GM19351 (cell line): ENCODE measurements at regions not wholly inside any gene's neighbourhood (a gene's known extent, or its start where the extent isn't known, plus 50 kb on each side); places are given as distances from the start of the nearest gene placed in this dataset.

Source experiments
- ATAC-seq: cut with Tn5 transposase; IDR thresholded peaks from one replicate; pipeline ENCODE4 v1.9.1; 2021; ENCODE audit warnings: mild to moderate bottlenecking, moderate library complexity; ENCODE audit not compliant: unreplicated experiment

- no peak for ATAC-seq
Observed at GRCh38 chr15:47266566-47266965, 450.7 kb upstream of the SEMA6D start.

- ATAC-seq, result no peak
Observed at GRCh38 chr15:47273864-47274263, 443.4 kb upstream of the SEMA6D start.

GRCh38 chr15:47283246-47283645, 434.1 kb upstream of the SEMA6D start:
- ATAC-seq, result no peak

- ATAC-seq, result no peak
Observed at GRCh38 chr15:47288794-47289193, 428.5 kb upstream of the SEMA6D start.

GRCh38 chr15:47289656-47290055, 427.6 kb upstream of the SEMA6D start:
- no peak for ATAC-seq

- ATAC-seq, result no peak
Observed at GRCh38 chr15:47291767-47292166, 425.5 kb upstream of the SEMA6D start.

GRCh38 chr15:47292638-47293190, 424.6 kb upstream of the SEMA6D start:
- ATAC-seq, result no peak

- ATAC-seq, result no peak
Observed at GRCh38 chr15:47293466-47294162, 423.7 kb upstream of the SEMA6D start.

GRCh38 chr15:47294765-47295259, 422.5 kb upstream of the SEMA6D start:
- no peak for ATAC-seq

- no peak for ATAC-seq
Observed at GRCh38 chr15:47296881-47297280, 420.4 kb upstream of the SEMA6D start.

- ATAC-seq, result no peak
Observed at GRCh38 chr15:47299846-47300434, 417.4 kb upstream of the SEMA6D start.

GRCh38 chr15:47300596-47300995, 416.7 kb upstream of the SEMA6D start:
- ATAC-seq, result no peak

- no peak for ATAC-seq
Observed at GRCh38 chr15:47301481-47301880, 415.8 kb upstream of the SEMA6D start.

- no peak for ATAC-seq
Observed at GRCh38 chr15:47304656-47305055, 412.6 kb upstream of the SEMA6D start.

- ATAC-seq, result no peak
Observed at GRCh38 chr15:47312161-47312560, 405.1 kb upstream of the SEMA6D start.

GRCh38 chr15:47326410-47327333, 390.6 kb upstream of the SEMA6D start:
- no peak for ATAC-seq

- no peak for ATAC-seq
Observed at GRCh38 chr15:47331829-47332393, 385.4 kb upstream of the SEMA6D start.

GRCh38 chr15:47332481-47332880, 384.8 kb upstream of the SEMA6D start:
- ATAC-seq, result no peak

- no peak for ATAC-seq
Observed at GRCh38 chr15:47333734-47334133, 383.6 kb upstream of the SEMA6D start.

GRCh38 chr15:47334805-47335535, 382.3 kb upstream of the SEMA6D start:
- no peak for ATAC-seq
